Activated T-cell treated with anti-CD3 and anti-CD28 coated beads, Interleukin-2, amount 50 U/mL, for 72 hours (primary cell): ENCODE measurements at regions not wholly inside any gene's neighbourhood (a gene's known extent, or its start where the extent isn't known, plus 50 kb on each side); places are given as distances from the start of the nearest gene placed in this dataset.
"Not testable (repeated sequence)": the region's sequence is repeated elsewhere in the genome, so short reads cannot be mapped to it uniquely, and the experiment has no call there.

ENCODE experiments used
- ATAC-seq, 2 donors: fragments of 150-1000 bp; cut with Tn5 transposase; replicated peaks in 1 of 2; 2 replicates each; pipeline ENCODE4 v1.10.0; 2021; ENCODE audit warnings: moderate library complexity in 2 of 2, mild to moderate bottlenecking in 1 of 2
- DNase-seq, 2 donors: peaks; one replicate each; pipeline ENCODE4 v3.0.0; 2021 to 2022; ENCODE audit warnings: mixed read lengths in 1 of 2
- H3K27ac Mint-ChIP-seq: one replicate; pipeline ENCODE4 v1.8.0; 2022; ENCODE audit warnings: mild to moderate bottlenecking, moderate library complexity, mixed read lengths
- H3K27me3 Mint-ChIP-seq: one replicate; pipeline ENCODE4 v1.8.0; 2022; ENCODE audit warnings: low read depth, mixed read lengths
- H3K36me3 Mint-ChIP-seq, 2 donors: one replicate each; pipeline ENCODE4 v1.8.0; 2022; ENCODE audit warnings: mixed read lengths in 2 of 2, mild to moderate bottlenecking in 1 of 2; ENCODE audit not compliant: insufficient read depth in 2 of 2
- H3K4me1 Mint-ChIP-seq: one replicate; pipeline ENCODE4 v1.8.0; 2022; ENCODE audit warnings: low read depth, mixed read lengths
- H3K4me3 Mint-ChIP-seq, 2 donors: one replicate each; pipeline ENCODE4 v1.8.0; 2022; ENCODE audit warnings: mild to moderate bottlenecking in 2 of 2, mixed read lengths in 2 of 2, moderate library complexity in 2 of 2
- H3K9me3 Mint-ChIP-seq, 2 donors: one replicate each; pipeline ENCODE4 v1.8.0; 2022; ENCODE audit warnings: mixed read lengths in 2 of 2

DNA sequence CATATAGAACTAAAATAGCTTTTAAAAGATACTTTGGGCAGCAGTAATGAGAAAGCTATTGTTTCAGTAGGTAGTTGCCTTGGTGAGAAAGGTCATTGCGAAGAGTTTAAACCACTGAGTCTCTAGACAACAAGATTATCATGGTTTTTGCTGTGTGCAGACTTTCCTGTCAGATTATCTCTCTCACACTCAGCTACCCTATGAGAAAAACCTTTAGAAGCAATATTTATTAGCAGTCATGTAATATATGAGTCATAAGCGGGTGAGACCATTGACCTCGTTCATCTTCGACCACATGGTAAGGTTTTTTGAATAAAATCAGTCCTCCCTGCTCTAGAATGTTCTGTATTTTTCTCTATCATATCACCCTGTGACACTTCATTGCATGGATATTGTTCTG lies 59.9 kb downstream of the GPR65 start:
- peaks cover 4% of the 10 kb centered on the region in 2 donors for H3K36me3 Mint-ChIP-seq
- ATAC-seq, result no peak
- H3K27me3 Mint-ChIP-seq, result peaks cover 5% of the 10 kb centered on the region
- no peak for DNase-seq
- no peak overlapping the region for H3K4me3 Mint-ChIP-seq
- no peak overlapping the region for H3K27ac Mint-ChIP-seq
- peaks cover 2 to 8% of the 10 kb centered on the region in 2 donors for H3K9me3 Mint-ChIP-seq
- H3K4me1 Mint-ChIP-seq, result no peaks in the 10 kb centered on the region

DNA sequence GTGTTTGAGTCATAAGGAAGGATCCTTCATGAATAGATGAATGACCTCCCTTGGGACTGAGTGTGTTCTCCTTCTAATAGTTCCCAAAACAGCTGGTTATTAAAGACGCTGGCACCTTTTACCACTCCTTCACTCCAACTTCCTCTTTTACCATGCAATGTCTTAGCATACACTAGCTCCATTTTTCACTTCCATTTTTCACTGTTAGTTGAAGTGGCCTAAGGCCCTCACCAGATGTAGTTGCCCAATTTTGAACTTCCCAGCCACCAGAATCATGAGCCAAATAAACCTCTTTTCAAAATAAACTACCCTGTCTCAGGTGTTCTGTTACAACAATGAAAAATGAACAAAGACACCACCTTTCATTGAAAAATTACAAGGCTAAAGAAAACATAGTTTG lies 64.7 kb downstream of the GPR65 start:
- no peak overlapping the region for H3K4me3 Mint-ChIP-seq
- peaks cover 11% of the 10 kb centered on the region for H3K27me3 Mint-ChIP-seq
- no peaks in the 10 kb centered on the region for H3K4me1 Mint-ChIP-seq
- no peak overlapping the region for H3K27ac Mint-ChIP-seq
- no peak for DNase-seq
- H3K9me3 Mint-ChIP-seq, result peaks cover 5 to 13% of the 10 kb centered on the region in 2 donors
- H3K36me3 Mint-ChIP-seq, result peaks cover 6 to 10% of the 10 kb centered on the region in 2 donors
- no peak for ATAC-seq

- Mint-ChIP-seq H3K4me1 (no peaks in the 10 kb centered on the region), H3K4me3 (no peak overlapping the region), H3K9me3 (peaks cover 4 to 6% of the 10 kb centered on the region in 2 donors), H3K36me3 (peaks cover 2 to 3% of the 10 kb centered on the region in 2 donors), H3K27ac (no peak overlapping the region), H3K27me3 (peaks cover 1% of the 10 kb centered on the region)
- ATAC-seq, result no peak
- DNase-seq, result no peak
Measured at GRCh38 chr14:88075269-88075981, 70.5 kb downstream of the GPR65 start.

GRCh38 chr14:88078525-88078924 lies 73.6 kb downstream of the GPR65 start:
- ATAC-seq, result no peak
- H3K4me3 Mint-ChIP-seq, result no peak overlapping the region

GRCh38 chr14:88079624-88080023 lies 74.7 kb downstream of the GPR65 start:
- ATAC-seq, result no peak
- no peak overlapping the region for H3K4me3 Mint-ChIP-seq
- H3K4me1 Mint-ChIP-seq, result no peaks in the 10 kb centered on the region
- no peak for DNase-seq
- no peaks in the 10 kb centered on the region for H3K36me3 Mint-ChIP-seq
- no peak overlapping the region for H3K27ac Mint-ChIP-seq
- H3K9me3 Mint-ChIP-seq, result no peaks in the 10 kb centered on the region
- H3K27me3 Mint-ChIP-seq, result no peaks in the 10 kb centered on the region

More at GRCh38 chr14:88078525-88078924, 73.6 kb downstream of the GPR65 start:
- H3K4me1 Mint-ChIP-seq, result no peaks in the 10 kb centered on the region
- H3K36me3 Mint-ChIP-seq, result no peaks in the 10 kb centered on the region
- H3K9me3 Mint-ChIP-seq, result peaks cover 0 to 2% of the 10 kb centered on the region in 2 donors
- DNase-seq, result no peak
- no peak overlapping the region for H3K27ac Mint-ChIP-seq
- H3K27me3 Mint-ChIP-seq, result no peaks in the 10 kb centered on the region

DNA sequence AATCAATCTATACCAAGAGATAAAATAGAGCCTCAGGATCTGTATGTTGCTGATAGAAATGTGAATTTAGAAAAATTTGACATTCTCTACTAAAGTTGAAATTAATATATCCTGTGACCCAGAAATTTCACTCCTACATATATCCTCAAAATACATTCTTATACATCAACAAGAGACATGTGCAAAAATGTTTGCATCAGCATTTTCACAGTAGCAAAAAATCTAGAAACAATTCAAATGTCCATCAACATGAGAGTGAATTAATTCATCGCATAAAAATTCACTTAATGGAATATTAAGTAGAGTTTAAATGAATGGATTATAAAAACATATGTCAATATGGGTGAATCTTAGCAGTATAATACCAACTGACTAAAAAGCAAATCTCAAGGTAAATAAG lies 80.8 kb downstream of the GPR65 start:
- H3K27ac Mint-ChIP-seq, result no peak overlapping the region
- DNase-seq (no peak), ATAC-seq (no peak)
- H3K4me3 Mint-ChIP-seq, result no peak overlapping the region
- no peaks in the 10 kb centered on the region for H3K27me3 Mint-ChIP-seq
- H3K9me3 Mint-ChIP-seq, result no peaks in the 10 kb centered on the region
- no peaks in the 10 kb centered on the region for H3K4me1 Mint-ChIP-seq
- H3K36me3 Mint-ChIP-seq, result no peaks in the 10 kb centered on the region

- no peaks in the 10 kb centered on the region for H3K36me3 Mint-ChIP-seq
- H3K4me3 Mint-ChIP-seq, result no peak overlapping the region
- ATAC-seq, result no peak
Measured at GRCh38 chr14:88089445-88089844, 84.5 kb downstream of the GPR65 start.

DNA sequence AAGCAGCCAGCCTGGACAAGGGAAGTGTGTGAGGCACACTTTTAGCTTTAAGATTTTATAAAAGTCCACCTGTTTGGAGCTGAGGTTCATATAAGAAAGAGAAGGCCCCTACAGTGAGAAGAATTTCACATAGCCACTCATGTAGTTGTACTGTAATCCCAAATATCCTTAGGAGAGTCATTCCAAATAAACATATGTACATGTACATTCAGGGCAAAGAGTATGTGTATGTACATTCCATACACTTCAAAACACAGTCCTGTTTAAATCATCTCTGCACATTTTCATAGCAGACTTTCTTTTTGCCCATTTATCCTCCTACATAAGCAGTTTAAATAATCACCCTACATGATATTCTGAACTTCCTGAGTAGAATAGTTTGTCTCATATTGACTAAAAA lies 87.6 kb downstream of the GPR65 start:
- no peaks in the 10 kb centered on the region for H3K27me3 Mint-ChIP-seq
- H3K4me3 Mint-ChIP-seq, result no peak overlapping the region
- H3K36me3 Mint-ChIP-seq, result no peaks in the 10 kb centered on the region
- H3K9me3 Mint-ChIP-seq, result peaks cover 0 to 3% of the 10 kb centered on the region in 2 donors
- H3K4me1 Mint-ChIP-seq, result no peaks in the 10 kb centered on the region
- DNase-seq (no peak), ATAC-seq (no peak)
- H3K27ac Mint-ChIP-seq, result no peak overlapping the region

More at GRCh38 chr14:88089445-88089844, 84.5 kb downstream of the GPR65 start:
- no peak for DNase-seq
- Mint-ChIP-seq H3K9me3 (no peaks in the 10 kb centered on the region), H3K4me1 (no peaks in the 10 kb centered on the region), H3K27ac (no peak overlapping the region), H3K27me3 (no peaks in the 10 kb centered on the region)

DNA sequence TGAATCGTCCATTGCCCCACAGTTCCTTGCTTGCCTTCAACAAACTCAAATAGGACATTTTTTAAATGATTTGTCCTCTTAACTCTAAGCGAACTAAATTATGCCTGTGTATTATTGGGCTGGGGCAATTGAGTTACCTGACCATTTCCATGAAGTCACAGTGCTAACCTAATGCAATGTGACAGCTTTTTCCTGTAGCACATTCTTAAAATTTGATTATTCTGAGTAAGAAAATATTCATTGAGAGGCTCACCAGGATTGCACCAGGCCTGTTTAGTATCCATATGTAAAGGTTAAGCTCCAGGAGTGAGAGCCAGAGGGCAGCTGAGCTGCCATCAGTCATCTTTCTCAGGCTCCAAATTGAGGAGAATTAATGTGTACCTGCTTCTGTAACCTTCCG lies 90.9 kb downstream of the GPR65 start:
- ATAC-seq, result no peak
- no peak for DNase-seq
- H3K27me3 Mint-ChIP-seq, result no peaks in the 10 kb centered on the region
- H3K4me1 Mint-ChIP-seq, result no peaks in the 10 kb centered on the region
- H3K9me3 Mint-ChIP-seq, result peaks cover 0 to 3% of the 10 kb centered on the region in 2 donors
- no peaks in the 10 kb centered on the region for H3K36me3 Mint-ChIP-seq
- no peak overlapping the region for H3K27ac Mint-ChIP-seq
- no peak overlapping the region for H3K4me3 Mint-ChIP-seq

DNA sequence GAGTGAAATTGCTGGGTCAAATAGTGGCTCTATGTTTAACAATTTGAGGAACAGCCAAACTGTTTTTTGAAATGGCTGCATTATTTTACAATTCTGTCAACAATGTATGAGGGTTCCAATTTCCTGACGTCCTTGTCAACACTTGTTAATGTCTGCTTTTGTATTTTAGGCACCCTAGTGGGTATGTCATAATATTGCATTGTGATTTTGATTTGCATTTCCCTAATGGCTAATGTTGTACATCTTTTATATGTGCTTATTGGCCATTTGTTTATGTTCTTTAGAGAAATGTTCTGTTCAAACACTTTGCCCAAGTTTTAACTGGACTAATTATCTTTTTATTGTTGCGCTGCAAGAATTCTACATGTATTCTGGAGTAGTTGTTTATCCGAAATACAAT lies 93.2 kb downstream of the GPR65 start:
- Mint-ChIP-seq H3K27me3 (no peaks in the 10 kb centered on the region), H3K9me3 (peaks cover 0 to 3% of the 10 kb centered on the region in 2 donors), H3K36me3 (peaks cover 0 to 3% of the 10 kb centered on the region in 2 donors), H3K27ac (no peak overlapping the region), H3K4me1 (no peaks in the 10 kb centered on the region), H3K4me3 (no peak overlapping the region)
- ATAC-seq, result no peak
- DNase-seq, result no peak

DNA sequence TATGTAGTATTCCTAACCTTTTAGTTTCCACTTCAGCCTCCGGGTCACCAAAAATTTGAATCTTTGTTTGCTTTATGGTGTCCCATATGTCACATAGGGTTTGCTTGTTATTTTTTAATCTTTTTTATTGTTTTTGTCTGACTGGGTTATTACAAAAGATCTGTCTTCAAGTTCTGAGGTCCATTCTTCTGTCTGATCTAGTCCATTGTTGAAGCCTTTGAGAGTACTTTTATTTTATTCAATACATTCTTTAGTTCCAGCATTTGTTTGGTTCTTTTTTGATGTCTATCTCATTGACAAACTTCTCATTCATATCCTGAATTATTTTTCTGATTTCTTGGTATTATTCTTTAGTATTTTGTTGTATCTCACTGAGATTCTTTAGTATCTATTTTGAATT lies 99.8 kb downstream of the GPR65 start:
- Mint-ChIP-seq H3K4me3 (no peak overlapping the region), H3K36me3 (peaks cover 1 to 13% of the 10 kb centered on the region in 2 donors), H3K4me1 (no peaks in the 10 kb centered on the region), H3K27me3 (no peaks in the 10 kb centered on the region), H3K9me3 (peaks cover 8 to 9% of the 10 kb centered on the region in 2 donors), H3K27ac (no peak overlapping the region)
- ATAC-seq (no peak), DNase-seq (no peak)

DNA sequence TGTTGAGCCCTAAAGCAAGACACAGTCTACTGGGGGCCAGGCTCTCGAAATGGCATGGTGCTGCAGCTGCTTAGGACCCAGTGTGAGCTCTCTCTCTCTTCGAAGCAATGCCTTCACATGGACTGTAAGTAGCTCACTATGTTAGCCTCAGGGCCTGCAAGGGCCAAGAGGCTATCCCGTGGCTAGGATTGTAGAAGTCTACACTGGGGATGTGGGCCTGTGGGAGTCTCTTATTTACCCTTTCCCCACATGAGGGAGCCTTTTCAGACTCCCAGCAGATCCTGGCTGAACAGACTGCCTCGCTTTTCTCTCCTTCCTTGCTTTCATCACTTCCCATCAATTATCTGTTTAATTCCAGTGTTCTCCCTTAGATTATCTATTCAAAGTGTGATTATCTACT lies 101.4 kb downstream of the GPR65 start:
- no peak overlapping the region for H3K4me3 Mint-ChIP-seq
- no peak overlapping the region for H3K27ac Mint-ChIP-seq
- H3K27me3 Mint-ChIP-seq, result no peaks in the 10 kb centered on the region
- no peaks in the 10 kb centered on the region for H3K4me1 Mint-ChIP-seq
- peaks cover 8 to 9% of the 10 kb centered on the region in 2 donors for H3K9me3 Mint-ChIP-seq
- DNase-seq (no peak), ATAC-seq (no peak)
- peaks cover 1 to 13% of the 10 kb centered on the region in 2 donors for H3K36me3 Mint-ChIP-seq

DNA sequence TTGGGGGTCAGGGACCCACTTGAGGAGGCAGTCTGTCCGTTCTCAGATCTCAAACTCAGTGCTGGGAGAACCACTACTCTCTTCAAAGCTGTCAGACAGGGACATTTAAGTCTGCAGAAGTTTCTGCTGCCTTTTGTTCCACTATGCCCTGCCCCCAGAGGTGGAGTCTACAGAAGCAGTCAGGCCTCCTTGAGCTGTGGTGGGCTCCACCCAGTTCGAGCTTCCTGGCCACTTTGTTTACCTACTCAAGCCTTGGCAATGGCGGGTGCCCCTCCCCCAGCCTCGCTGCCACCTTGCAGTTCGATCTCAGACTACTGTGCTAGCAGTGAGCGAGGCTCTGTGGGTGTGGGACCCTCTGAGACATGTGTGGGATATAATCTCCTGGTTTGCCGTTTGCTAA lies 122.7 kb downstream of the GPR65 start:
- not testable (repeated sequence) for DNase-seq, H3K27ac Mint-ChIP-seq, H3K36me3 Mint-ChIP-seq, H3K27me3 Mint-ChIP-seq, ATAC-seq, H3K4me1 Mint-ChIP-seq, H3K4me3 Mint-ChIP-seq
- H3K9me3 Mint-ChIP-seq, result peaks cover 8 to 11% of the 10 kb centered on the region in 2 donors

DNA sequence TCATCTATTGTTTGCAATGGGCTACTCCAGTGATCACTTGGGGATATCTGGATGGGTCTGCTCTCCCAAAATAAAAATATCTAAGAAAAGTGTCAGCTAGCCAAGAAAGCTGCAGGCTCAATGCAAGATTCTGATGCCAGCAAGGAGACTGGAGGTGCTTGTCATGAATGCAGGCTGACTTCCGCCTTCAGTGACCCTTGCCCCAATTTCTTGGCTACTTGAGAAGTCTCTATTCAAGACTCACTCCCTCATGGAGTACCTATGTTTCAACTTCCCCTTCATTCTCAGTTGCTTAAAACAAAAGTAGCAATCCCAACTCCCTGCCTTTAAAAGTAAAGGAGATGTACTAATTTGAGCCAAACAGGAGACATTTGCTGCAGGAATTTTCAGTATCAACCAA lies 123.9 kb downstream of the GPR65 start:
- Mint-ChIP-seq H3K27me3 (no peaks in the 10 kb centered on the region), H3K9me3 (peaks cover 4 to 6% of the 10 kb centered on the region in 2 donors), H3K4me1 (peaks cover 9% of the 10 kb centered on the region), H3K4me3 (no peak overlapping the region), H3K27ac (no peak overlapping the region), H3K36me3 (peaks cover 2 to 6% of the 10 kb centered on the region in 2 donors)
- ATAC-seq (no peak), DNase-seq (no peak)
